Embryonic facial prominence (tissue), 1 donor: ENCODE measurements at regions not wholly inside any gene's neighbourhood (a gene's known extent, or its start where the extent isn't known, plus 50 kb on each side); places are given as distances from the start of the nearest gene placed in this dataset.
"Not testable (repeated sequence)": the region's sequence is repeated elsewhere in the genome, so short reads cannot be mapped to it uniquely, and the experiment has no call there.

Source experiments
- DNase-seq: peaks from one replicate; pipeline ENCODE4 v3.0.0-alpha.2; 2016; ENCODE audit errors: extremely low spot score

DNA sequence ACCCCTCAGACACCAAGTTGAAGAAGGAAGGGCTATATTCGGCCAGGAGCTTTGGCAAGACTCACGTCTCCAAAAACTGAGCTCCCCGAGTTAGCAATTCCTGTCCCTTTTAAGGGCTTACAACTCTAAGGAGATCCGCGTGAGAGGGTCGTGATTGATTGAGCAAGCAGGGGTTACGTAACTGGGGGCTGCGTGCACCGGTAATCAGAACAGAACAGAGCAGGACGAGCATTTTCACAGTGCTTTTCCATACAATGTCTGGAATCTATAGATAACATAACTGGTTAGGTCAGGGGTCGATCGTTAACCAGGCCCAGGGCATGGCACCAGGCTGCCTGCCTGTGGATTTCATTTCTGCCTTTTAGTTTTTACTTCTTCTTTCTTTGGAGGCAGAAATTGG lies 245.3 kb upstream of the MME start:
- DNase-seq, result not testable (repeated sequence)

DNA sequence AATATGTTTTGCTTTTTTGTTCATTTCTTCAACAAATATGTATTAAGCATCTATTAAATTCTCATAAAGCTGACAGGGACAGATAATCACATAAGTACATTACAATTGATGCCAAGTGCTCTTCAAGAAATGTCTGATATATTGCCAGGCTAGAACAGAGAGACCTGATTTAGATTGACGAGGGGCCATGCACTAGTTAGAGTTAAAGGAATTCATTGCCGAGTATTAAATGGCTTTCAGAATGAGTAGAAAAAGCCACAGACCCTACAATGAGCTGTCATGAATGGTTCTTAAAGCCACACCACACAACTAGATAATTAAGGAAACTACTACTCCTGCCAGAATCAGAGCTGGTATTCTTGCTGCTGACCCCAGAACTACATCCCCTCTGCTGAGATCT lies 250.2 kb upstream of the MME start:
- DNase-seq, result no peak

DNA sequence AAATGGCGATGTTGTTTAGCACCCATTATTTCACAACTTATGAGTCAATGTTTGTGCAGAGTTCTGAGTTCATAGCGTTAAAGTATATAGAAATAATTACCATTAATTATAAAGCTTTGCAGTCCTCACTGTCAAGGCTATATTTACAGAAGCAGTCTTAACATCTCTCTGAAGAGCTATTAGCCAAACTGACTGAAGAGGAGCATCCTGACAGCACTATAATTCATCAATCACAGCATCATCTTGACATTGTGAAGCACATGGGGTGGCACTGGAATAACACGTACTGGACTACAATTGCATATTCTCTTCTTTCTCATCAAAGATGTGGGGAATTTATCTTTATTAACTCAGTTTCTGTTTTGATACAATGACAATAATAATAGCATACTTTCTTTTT lies 260.6 kb upstream of the MME start:
- DNase-seq, result no peak

DNA sequence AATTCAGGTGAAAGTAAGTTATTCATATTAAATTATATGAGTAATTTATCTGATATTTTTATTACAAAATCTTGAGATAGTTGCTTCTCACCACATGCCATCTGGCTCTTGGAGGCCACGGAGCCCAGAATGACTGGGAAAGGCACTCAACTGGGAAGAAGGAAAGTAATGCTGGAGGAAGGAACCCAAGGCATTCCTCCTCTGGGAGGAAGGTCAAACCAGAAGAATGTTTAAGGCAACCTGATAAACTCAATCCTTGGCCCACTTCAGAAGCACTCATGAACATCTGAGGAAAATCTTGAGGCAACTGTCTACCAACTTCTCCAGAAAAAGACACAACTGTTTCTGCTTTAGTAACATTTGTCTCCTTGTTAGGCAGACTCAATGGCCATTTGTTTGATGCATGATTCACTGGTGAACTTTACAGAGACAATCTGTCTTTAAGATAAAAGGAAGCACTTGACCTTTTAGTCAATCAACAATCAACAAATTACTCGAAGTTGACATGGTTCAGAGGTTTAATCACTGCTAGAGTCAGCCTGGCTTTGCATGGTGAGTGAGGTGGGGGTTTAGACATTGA lies 261.4 kb upstream of the MME start:
- DNase-seq, result no peak

DNA sequence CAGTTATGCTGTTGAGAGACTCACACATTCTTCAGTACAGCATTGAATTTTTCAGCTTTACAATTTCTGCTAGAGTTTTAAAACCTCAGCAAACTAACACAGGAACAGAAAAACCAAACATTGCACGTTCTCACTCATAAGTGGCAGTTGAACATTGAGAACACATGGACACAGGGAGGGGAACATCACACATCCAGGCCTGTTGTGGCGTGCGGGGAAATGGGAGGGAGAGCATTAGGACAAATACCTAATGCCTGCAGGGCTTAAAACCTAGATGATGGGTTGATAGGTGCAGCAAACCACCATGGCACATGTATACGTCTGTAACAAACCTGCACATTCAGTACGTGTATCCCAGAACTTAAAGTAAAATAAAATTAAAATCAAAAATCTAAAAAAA lies 270.1 kb upstream of the MME start:
- DNase-seq, result not testable (repeated sequence)

DNA sequence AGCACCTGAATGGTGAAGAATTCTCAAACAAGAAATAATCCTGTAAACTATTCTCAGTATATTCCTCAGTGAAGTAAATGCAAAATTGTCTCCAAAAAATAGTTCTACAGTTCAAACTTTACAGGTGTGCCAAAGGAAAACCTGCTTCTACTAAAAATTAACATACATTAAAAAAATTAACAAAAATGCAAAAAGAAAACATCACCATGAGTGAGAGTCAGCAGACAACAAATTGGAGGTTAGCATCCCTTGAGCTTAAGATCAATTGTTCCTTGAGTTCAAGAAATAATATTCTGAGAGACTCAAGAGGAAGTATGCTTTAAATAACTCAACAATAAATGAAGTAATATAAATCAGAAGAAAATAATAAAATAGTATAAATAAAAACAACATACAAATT lies 278.4 kb upstream of the MME start:
- DNase-seq, result no peak

DNA sequence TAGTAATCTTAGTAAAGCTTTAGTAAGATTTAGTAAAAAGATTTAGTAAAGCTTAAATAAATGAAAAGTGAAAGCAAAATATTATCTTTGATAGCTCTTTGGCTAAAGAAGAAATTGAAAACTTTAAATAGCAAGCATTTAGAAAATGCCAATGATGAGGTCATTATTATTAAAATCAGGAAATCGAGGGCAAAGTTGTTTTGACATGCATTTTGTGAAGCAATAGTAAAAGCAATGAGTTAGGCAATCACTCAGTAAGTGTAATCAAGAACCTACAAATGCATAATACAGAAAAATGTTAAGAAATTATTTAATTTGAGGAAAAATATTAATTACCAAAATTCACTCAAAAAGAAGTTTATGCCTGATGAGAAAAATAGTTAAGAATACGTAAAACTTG lies 280.3 kb upstream of the MME start:
- no peak for DNase-seq

DNA sequence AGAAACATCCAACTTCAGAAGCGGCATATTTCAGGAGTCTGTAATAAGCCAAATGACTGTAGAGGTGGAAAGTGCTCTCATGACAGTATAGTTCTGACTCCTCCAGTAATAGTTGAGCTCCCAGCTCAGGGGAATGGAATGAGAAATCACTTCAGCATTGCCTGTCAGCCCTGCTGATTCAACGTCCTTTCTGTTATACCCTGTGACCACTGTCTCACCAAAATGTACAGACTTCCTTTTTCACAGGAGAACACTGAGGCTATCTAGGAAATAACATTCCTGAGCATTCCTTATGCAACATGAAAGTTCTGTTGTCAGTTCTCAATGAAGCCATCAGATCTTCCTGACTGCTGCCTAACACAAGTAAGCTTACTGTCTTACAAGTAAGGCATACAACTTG lies 284.5 kb upstream of the MME start:
- DNase-seq, result no peak

DNA sequence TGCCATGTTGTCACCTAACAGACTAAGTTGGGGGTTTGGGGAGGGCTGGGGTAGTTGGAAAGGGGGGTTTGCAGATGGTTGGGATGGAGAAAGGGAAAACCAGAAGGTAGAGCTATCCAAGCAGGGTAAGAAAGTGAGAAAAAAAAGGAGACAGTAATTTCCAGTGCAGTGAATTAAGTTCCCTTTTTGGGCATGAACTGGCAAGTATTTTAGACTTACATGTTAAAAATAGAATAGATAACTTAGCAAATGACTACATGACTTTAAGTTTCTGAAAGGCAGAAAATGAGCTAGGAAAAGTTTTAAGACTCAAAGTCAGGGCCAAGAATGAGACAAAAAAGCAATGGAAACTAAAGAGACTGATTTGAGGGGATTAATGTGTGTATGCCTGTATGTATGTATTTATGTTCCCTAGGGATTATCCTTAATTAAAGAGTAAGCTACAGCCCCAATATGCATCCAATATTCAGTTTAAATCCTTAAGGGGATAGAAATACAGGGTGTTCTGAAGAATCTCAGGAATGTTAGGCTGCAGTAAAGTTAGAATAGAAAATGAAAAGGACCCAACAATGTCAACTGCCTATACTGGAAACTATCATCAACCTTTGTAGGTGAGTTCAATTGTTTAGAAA lies 285.2 kb upstream of the MME start:
- DNase-seq, result no peak

DNA sequence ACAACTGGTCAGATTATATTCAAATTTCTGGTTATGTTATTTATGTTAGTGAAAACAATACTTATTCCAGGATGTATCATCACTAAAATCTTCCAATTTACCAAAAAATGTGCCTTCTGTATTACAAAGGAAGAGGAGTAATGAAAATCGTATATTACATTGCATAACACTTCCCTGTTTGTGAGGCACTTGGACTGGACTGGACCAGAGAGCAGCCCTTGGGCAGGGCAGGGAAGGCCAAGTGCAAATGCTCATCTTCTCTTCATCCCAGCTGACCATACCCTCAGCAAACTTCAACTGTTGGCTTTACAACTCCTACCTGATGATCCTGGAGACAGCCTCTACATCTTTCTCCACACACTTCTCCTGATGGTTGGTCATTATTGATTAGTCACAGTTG lies 285.7 kb upstream of the MME start:
- DNase-seq, result no peak

DNA sequence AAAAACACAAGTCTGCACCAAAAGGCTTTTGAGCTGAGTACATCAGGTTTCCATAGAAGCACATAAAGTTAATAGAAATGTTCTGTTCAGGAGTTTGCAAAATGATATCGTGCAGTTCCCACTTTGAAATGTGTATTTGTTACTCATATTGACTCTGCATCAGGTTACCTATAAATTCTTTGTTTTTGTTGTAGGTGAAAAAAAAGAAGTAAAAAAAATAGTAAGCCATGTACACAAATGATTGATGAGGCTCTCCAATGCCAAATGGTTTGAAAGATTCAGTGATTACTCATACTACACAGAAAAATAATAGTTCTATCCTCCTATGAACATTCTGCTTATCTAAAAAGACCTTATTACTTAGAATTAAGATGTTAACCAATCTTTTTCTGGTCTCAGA lies 287.3 kb upstream of the MME start:
- no peak for DNase-seq

DNA sequence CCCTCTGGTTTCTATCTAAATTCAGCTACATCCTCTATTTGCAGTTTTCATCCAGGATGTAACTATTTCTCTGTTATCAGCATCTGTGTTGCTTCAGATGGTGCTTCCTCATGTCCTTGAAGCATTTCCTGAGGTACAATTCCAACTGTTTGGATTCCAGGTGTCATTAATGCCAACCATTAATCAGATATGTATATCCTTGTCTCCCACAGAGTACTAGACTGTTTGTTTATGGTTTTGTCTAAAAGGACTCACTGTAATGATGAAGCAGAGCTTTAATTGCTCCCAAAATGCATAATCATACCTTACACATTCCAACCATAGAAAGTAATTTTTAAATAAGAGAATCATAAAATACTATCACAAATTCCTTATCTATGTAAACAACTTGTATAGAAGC lies 288.5 kb upstream of the MME start:
- no peak for DNase-seq

DNA sequence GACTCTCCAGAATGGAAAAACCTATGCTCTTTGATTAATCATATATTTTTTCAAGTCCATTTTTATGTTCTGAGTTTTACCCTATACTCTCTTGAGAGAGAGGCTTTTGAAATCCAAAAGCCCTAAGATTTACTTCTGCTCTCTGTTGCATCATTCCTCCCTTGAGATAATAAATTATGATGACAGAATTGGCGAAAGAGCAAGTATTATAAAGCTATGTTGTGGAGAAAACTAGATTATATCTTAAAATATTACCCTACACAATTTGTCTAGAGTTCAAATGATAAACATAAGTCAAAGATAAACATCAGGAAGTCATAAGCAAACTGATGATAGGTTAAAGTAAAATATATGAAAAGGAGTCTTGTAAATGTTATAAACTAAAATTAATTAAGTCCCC lies 293.4 kb upstream of the MME start:
- DNase-seq, result no peak

DNA sequence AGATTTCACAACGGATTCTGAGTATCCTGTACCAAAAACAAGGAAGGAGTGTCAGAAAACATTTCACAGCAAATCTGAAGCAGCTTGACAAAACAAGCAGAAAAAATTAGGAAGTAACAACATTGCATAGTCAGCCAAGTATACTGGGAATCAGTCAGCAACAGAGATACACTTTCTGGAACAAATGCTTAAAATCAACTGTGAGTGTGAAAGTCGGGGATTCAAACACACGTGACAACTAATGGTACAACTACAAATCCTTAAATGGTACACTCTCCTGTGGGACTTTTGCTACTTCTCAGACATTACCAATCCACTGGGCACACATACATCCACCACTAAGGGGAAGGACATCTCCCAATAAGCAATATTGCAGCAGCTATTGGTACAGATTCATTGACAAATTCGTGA lies 296.6 kb upstream of the MME start:
- no peak for DNase-seq

DNA sequence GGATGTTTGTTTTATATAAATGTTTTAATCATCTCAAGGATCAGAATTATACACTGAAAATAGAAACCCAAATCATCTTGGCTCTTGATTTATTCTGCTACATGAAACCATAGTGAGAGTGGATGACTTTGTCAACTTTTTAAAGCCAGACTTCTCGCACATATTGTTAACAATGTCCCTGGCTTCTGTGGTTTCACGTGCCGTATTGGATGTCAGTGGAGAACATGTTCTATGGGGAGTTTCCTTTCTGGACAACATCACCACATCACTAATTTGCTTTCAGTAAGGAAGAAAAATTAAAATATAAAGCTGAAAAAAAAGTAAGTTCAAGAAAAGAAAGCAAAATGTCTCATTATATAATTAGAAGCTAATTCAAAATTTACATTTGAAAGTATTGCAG lies 297.1 kb upstream of the MME start:
- no peak for DNase-seq

DNA sequence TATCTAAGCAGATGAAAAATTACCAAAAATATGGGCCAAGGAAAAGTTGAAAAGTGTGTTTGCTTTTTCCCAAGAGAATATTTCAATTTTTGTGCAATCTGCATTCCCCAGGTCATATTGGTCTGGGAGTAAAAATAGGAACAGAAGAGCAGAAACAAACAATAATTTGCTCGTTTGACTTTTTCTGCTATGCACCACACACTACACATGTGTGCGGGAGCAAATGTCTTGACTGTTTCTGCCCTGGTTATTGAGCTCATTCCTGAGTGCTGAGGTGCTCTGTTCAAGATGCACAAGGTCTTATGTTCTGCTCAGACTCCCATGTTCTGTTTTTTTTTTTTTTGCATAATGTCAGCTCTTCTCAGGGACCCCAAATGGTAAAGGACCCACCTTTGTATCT lies 298.0 kb upstream of the MME start:
- DNase-seq, result no peak

DNA sequence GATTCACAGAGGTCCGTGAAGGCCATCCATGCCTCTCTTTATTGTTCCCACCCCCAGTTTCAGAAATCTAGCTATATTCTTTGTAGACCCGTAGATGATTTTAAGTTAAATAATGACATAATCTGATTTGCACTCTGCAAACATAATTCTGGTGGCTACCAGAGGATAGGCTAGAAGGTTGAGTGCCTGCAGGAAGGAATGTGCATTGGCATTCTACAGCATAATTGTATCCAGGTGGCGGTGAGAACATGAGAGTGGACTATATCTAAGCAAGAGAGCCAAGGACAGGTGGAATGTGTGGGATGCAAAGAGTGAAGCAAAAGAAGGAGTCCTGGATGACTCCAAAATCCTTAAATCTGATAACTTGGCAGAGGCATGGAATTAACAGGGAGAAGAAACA lies 298.5 kb upstream of the MME start:
- DNase-seq, result no peak

DNA sequence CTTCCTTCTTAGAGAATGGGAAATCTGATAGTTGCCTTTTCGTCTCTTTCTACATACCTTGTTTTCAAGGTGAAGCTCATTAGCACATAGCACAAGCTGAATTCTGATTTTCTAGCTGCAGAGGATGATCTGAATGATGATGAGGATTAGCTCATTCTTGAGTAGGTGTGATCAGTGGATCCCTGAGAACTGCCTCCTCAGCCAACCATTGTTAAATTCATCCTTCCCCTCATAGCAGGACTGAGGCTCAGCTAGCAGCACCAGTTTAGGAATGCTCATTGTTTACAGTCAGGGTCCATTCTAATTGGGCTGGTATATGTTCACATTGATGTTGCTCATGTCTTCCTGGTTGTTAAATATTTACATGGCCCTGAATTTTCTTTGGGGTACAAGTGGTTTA lies 299.9 kb upstream of the MME start:
- no peak for DNase-seq

DNA sequence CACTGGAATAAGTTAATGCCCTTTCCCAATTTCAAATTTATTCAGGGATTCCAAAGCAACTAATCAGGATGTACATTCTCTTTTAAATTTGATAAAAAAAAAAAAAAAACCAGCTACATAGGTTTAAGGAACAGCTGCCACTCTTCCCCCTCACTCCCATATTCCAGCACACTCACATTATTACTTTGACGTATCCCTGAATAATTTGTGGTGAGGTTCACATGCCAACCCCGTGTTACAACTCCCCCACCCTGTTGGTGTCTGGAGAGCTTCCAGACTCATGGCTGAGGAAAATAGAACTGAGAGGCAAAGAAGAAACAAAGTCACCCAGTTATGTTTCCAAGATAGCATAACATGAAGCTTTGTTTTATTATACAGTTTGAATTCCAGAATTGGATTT lies 300.5 kb upstream of the MME start:
- DNase-seq, result peak; percentile 26

DNA sequence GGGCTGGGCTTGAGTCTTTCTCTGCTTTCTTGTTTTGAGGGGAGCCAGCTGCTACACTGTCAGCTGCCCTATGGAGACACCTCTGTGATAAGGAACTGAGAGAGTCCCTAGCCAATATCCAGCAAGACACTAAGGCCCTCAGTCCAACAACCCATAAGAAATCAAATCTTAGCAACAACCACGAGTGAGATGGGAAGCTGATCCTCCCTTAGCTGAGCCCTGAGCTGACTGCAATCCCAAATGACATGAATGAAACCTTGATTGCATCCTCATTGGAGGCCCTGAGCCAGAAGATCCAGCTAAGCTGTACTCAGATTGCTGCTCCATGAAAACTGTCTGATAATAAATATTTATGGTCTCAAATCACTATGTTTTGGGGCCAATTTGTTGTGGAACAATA lies 302.1 kb upstream of the MME start:
- DNase-seq, result no peak

DNA sequence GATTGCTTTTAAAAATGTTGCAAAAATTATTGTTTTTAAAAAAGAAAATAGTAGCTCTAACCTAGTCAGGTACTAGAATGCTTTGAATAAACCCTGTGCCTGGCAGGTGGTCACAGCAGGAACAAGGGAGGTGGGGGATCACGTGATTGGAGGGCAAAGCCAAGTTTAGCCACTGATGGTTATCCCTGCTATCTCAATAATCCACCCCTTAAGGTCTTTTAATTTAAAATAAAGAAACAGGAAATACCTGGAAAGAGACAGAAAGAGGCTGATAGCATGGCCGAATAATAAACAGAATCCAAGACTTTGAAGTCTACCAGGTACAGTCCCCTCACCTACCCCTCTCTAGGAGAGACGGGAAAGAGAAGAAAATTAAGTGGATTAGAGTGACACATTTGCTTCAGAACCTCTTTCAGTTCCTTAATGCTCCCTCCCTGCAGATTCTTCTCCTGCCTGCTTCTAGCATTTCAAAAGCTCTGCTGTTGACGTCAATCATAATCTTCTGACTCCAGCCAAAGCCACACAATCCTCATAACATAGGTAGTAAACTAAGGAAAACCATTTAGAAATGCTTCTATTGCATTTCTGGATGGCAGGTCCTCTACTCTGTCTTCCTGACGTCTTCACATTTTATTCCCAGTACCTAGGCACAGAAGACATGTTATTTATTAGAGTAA lies 303.4 kb upstream of the MME start:
- DNase-seq, result no peak

DNA sequence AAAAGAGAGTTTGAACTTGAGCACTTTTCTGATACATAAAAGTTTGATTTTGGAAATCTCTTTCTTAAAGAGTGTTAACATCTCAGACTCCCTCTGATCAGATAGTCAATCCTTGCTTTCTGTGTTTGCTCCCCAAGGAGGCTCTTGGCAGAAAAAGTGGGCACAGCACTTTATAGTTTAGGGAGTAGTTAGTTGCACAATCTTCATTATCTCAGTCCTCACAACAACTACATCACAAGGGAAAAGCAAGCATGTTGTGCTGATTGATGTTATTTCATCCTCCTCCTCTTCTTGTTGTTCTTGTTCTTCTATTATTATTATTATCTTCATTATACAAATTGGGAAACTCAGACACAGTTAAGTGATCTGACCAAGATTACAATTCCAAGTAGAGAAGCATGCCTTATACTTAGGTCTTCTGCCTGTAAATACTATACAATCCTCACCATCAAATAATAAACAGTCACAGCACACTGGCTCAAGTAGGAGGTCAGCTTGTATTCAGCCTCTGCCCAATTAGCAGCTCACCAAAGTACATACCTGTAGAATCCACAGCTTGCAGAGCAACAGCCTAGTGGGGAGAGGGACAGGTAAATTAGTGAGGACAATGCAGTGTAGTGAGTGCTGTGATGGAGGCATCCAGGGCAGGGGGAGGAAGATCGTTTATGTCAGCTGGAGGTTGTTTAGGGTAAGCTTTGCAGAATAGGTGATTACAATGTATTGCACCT lies 304.1 kb upstream of the MME start:
- DNase-seq, result no peak
